ENCODE measurements at regions not wholly inside any gene's neighbourhood (a gene's known extent, or its start where the extent isn't known, plus 50 kb on each side); places are given as distances from the start of the nearest gene placed in this dataset.
"Not testable (repeated sequence)": the region's sequence is repeated elsewhere in the genome, so short reads cannot be mapped to it uniquely, and the experiment has no call there.

DNA sequence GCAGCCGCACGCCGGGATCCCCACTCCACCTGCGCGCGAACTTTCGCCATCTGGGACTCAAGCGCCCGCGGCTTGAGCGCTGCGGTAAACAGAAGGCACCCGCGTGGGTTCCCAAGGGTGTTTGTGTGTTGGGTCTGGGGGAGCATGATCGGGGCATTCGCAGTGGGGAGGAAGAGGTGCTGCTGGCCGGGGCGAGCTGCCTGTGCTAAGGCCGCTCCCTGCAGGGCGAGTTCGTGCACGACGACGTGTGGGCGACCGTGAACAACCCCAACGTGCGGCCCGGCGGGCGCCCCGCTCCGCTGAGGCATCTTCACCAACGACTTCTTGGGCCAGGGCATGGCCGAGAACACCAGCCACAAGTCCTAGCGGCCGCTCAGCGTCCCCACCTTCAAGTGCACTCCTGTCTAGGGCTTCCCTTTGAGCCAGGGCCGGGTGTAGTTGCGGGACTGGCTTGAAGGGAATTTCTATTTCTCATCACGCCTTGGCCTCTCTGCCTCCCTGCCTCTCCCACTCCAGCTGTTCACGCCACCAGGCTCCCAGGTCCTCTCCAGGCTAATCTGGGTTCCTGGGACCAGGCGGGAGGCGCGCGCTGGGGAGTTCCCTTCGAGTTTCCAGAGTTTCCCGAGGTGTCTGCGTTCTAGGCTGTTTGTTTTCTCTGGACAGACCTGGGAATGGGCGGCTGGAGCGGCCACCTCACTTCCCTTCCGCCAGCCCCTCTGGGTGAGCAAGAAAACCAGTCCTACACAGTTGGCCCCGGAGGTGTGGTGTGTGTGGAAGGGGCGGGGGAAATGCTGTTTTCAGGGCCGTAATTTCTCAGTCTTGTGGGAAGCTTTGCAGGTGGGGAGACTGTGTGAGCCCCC is 417.8 kb upstream of the TMTC1 start:
- DNase-seq: no peak

DNA sequence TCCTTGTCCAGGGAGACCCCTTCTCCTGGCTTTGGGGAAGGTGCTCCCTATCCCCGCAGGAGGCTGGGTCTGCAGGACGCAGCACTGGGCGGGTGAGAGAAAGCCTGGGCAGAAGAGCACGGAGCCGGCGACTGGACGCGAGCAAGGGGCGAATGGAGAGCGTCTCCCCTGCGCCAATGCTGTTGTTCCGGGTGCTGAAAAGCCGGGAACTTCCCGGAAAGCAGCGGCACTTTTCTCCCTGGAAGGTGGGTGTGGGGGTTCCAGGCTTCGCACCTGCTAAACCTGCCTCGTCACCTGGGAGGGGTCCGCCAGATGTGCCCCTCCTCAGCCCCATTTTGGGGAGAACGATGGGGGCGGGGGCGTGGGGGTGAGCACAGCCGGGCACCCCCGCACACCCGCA is 417.1 kb upstream of the TMTC1 start:
- DNase-seq: no peak

DNA sequence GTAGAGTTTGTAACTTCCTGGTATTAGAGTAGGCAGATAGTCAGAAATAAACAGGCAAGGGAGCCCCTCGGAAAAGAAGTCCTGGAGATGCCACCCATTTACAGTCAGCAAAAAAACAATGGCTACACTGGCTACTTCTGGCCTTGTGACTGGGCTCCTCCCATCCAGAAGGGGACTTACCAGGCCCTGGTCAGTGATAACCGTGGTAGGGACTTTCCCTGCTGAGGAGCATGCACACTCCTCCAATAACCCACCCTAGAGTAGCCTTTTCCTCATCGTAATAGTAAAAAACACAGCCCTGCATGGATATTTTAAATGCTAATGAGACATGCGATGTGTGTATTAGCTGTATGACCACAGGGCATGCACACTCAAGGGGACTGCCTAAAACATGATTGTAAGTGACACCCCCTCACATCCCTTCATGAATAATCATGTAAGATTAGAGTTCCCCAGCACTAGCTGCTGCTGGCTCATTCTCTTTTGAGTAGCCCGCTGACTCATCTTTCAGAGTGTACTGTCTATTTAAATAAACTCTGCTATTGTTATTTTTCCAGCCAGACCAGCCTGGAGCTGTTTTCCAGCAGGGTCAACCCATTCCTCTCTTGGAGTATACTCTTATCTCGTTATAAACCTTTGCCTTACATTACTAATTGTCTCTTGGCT is 413.8 kb upstream of the TMTC1 start:
- DNase-seq: no peak

DNA sequence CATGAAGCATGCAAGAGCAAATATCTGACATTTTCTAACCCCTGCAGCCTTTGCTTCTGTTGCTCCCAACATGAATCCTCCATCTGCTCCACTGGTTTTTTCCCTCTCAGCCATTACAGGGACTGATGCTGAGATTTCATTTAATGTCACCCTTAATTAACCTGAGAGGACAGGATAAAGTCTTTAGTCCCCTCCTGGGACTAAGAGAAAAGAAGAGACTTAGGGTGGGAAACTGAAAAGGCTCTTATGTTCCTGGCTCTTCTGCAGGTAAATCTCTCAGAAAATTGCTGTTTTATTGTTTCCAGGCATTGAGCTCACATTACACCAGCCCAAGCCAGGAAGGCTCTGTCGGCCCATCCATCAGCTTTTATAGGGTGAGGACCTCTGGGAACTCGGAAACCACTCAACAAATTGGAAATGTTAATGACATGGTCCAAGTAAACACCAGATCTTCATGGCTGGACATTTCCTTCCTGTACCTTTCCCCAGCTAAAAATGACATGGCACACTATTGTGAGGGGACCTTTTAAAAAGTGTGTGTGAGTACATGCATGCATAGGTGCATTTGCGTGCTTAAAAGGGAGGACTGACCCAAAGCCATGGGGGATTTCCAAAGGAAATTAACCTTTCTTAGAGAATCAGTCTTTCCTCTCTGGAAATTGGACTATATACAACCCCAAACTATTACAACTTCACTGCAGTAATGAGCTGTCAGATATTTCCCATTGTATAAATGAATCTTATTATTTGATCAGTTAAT is 408.1 kb upstream of the TMTC1 start:
- no peak for DNase-seq

DNA sequence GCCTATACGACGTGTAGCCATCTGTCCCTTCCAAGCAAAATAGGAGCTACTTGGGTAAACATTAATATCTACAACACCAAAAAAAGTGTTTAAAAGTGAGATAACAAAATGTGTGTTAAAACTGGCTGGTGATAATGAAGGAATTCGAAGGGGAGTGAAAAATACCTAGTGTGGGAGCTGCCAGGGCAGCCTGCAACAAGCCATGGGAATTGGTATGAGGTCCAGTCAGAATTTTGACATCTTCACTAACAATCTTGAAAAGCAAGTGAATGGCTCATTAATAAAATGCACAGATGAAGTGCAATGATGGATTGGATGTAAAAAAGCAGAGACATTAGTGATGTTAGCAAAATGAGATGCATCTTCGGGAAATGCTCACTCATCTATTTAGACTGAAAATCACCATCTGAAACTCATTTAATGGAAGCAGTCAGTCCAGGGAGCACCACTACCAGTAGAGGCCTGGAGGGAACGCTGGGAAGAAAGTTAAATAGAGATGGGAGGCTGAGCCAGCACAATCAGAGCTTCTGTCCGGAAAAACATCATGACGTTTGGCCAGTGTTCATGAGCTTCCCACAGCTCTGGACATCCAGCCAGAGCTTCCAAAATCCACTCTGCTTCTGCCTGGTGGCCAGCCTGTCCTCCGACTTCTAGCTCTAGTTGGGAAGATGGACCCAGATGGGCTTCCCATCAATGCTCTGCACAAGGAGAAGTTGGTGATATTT is 405.0 kb upstream of the TMTC1 start:
- DNase-seq: no peak

DNA sequence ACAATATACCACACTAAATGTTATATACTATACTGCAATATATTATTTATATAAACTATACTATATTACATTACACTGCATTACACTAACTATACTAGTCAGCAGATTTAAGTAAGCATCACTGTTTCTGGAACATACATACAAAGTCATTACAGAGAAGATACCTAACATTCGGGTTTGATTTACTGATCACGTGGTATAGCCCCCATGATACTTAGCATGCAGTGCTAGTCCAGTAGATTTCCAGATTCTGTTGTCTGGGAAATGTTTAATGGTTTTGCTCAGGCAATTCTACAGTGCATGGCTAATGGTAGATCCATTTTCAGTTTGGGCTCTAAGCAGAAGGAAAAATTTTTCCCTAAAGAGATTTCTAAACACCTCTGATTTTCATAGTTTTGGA is 403.7 kb upstream of the TMTC1 start:
- no peak for DNase-seq

DNA sequence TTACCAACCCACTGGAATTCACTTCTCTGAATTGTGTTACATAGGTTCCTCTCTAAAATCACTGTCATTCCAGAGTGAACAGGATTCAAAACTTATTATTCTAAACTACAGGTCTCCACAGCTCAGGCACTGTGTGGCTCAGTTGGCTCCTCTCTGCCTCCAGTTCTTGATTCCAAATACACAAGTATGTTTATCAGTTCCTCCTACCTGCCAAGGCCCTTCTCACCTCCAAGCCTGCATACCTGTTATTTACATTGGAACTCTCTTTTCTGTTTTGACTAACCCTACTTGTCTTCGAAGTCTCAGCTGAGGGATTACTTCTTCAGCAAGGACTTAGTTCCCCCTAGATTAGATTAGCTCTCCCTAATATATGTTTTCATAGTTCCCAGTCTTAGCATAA is 397.6 kb upstream of the TMTC1 start:
- no peak for DNase-seq

DNA sequence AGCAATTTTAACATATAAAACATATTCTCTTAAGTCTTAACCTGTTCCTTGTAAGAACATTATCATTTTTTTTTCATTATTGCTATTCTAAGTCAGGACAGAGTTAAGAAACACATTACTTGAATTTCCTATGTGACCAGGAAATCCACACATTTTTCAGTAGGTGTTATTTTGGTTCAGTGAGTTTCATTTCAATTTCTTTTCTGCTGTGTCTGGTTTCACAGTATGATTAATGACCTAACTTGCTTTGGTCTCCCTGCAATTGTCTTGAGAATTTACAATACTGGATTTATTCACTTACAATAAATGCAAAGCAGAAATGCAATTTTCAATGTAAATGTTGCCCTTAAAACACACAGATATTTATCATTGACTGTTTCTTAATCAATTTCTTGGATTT is 396.9 kb upstream of the TMTC1 start:
- no peak for DNase-seq

DNA sequence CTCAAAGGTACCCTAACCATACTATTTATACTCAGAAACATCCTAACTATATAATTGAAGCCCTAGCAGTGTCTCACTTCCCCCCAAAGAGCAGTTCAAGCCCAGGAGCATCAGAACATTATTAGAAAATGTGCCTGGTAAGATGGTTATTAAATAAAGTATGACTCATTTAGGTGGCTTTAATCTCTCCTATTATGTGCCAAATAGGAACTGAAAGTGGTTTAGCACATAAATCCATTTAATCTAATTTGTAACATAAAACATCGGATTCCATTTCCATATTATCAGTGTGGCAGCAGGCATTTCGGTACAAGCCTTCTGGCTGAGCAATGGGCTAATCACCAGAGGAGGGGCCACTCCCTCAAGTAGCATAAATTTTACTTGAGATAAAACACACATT is 395.2 kb upstream of the TMTC1 start:
- DNase-seq: no peak

DNA sequence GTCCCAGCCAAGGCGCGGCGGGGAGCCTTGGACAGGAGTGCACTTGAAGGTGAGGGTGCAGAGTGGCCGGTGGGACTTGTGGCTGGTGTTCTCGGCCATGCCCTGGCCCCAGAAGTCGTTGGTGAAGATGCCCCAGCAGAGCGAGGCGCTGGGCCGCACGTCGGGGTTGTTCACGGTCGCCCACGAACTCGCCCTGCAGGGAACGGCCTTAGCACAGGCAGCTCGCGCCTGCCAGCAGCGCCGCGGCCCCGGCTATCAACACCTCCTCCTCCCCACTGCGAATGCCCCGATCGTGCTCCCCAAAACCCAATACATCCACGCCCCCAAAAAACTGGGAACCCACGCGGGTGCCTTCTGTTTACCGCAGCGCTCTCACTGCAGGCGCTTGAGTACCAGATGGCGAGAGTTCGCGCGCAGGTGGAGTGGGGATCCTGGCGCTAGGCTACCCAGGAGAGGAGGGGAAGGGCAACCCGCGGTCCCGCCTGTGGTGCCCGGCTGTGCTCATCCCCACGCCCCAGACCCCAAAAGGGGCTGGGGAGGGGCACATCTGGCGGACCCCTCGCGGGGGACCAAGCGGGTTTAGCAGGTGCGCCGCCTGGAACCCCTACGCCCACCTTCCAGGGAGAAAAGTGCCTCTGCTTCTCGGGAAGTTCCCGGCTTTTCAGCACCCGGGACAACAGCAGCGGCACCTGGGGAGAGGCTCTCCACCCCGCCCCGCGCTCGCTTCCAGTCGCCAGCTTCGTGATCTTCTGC is 386.3 kb upstream of the TMTC1 start:
- no peak for DNase-seq

DNA sequence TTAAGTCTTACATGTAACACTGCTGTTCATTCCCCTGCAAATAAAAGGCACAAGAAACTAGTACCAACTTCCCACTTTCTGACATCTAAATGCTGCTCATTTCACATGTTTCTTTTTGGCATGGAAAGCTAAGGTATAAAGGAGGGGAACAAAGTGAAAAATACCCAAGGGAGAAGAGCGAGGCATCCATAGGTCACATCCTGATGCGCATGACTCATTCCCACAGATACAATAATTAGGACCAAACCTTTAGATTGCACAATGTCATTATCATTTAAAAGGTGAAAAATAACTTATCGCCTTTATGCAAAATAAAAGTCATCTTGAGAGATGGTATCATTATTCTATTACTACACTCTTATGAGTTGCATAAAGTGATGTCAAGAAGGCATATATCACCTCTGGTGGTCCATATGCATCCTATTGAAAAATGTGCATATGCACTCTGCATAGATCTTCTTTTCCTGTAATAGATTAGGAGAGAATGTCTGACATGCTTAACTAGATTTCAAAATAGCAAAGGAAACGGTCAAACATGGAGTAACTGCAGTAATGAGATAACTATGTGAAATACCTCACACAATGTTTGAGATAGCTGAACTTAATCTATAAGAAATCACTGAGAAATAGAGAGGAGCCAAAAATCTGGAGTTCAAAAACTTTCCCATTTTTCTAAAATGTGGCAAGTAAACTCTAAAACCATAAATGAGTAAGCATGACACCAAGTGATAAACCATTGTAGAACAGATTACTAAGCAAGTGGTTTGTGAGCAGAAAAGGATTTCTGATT is 382.5 kb upstream of the TMTC1 start:
- DNase-seq: no peak

DNA sequence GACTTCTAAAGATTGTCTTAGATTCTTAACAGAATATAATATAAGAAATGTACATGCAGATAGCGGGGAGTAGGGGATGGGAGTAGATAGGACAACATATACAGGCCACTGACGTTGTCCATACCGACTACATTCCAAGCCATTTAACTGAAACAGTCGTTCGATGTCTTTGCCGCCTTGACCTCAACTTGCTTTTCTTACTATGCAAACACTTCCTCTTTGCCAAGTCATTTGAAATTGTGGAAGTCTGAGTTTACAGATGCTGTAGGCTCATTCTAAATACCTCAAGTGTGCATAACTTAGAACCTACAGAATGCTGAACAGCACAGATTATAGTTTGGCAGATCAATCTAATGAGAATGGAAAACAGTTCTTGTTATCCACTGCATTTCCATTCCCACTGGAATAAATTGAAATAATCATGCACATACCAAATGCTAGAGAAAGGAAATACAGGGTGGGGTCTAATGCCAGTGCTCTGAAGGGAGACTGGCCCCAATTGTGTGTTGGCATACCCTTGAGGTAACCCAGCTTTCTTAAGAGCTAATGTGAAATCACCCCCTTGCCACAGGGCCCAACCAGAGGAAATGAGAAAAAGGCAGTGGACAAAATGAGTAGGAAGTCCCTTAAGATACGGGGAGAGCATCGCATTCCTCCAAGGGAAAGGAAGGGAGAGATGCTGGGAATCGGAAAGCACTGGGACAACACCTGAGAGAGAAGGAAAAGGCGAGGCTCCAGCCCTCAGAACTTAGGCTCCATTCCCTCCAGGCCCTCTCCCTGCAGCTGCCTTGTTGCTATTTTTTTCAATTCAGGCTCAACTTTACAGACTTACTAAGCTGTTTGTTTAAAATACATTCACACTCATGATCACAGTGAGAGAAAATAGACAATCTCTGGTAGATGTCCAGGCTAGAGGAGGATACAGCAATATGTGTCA is 380.9 kb upstream of the TMTC1 start:
- no peak for DNase-seq

DNA sequence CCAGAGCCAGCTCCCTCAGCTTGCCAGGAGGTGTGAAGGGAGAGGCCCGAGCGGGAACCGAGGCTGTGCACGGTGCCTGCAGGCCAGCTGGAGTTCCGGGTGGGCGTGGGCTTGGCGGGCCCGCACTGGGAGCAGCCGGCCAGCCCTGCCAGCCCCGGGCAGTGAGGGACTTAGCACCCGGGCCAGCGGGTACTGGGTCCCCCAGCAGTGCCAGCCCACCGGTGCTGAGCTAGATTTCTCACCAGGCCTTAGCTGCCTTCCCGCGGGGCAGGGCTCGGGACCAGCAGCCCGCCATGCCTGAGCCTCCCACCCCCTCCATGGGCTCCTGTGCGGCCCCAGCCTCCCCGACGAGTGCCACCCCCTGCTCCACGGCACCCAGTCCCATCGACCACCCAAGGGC is 373.1 kb upstream of the TMTC1 start:
- DNase-seq: not testable (repeated sequence)

DNA sequence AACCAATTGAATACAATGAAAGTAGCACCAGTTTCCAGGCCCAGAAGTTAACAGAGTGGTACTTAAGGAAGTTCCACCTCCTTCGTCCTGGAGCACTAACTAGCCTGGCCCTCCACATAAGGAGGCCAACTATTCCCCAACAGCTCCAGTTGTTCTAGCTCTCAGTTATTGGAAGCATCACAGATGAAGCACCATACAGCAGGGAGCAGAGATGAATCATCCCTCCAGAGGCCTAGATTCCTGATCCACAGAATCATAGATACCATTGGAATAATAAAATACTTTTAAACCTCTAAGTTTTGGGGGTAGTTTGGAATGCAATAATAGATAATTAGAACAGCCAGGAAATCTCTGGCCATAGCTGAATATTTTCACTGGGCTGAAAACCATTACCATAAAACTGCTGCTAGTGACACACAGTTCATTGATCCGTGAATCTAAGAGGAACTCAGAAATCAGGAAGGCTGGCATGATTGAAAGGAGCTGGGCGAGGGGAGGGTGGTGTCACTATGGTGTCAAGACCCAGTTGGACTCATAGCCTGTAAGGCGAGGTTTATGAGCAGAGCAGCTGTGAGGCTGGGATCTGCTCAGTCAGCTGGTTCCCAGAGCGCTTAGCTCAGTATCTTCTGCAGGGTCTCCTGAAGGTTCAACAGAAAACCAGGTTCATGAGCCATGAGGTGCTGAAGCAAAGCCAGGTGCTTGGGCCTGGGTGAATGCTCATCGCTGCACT is 371.4 kb upstream of the TMTC1 start:
- no peak for DNase-seq

DNA sequence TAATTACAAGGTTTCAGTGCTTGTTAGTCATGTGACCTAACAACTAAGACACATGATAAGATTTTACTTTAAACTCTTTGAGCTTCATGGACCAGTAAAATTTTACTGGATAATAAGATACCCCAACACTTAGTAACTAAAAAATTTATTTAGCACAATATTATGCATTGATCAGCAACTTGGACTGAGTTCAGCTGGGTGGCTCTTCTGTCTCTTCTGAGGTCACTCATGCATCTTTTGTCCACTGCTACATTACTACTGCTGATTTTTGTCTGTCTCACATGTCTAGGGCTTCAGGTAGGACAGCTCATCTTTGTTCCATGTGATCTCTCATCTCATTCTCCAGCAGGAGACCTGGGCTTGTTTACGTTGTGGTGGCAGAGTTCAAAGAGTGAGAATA is 370.2 kb upstream of the TMTC1 start:
- no peak for DNase-seq

DNA sequence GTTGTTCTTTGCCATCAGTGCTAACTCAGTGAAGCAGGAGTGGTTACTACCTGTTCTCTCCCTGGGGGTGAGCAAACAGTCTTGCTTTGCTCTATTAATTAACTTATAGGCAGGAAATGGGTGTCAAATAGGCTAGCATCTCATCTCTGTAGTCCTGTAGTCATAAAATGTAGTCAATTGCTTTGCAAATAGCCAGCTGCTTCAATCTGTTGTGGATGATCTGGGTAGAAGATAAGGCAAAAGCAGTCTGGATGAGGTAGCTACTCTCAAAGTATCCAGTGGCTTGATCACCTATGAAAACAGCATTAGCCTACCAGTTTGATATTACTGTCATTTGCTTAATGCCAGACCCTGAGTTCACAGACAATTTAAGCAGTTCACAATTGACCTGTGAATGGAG is 369.0 kb upstream of the TMTC1 start:
- no peak for DNase-seq

DNA sequence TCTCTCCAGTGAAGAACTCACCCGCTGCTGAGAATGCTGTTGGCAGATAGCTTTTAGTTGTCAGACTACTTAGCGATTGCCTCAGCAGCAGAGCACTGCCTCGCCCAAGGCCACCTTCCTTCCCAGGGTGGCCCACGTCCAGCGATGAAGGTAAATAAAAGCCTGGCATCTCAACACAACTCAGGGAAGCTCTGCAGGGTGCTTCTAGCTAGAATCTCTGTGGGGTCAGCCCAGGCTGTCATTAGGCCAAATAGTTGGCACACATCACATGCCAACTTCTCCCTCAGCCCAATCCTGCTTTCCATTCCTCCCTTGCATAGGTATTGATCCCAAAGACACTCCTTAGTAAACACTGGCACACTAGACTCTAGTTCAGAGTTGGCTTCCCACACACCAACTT is 368.1 kb upstream of the TMTC1 start:
- no peak for DNase-seq

DNA sequence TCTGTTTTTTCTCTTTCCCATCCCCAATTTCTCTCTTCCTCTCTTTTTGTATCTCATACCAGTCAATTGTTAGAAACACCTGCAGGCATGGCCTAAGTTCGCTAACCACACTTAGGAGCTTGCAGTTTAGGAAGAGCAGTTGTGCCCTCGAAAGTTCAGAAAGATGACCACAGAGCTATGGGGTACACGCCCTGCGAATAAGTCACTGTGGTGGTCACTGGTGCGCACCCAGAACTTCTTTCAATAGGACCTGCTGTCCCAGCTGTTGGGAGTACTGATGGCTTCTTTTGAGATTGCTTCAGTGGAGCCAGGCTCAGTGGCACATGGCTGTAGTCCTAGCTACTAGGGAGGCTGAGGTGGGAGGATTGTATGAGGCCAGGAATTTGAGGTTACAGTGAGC is 362.8 kb upstream of the TMTC1 start:
- DNase-seq: no peak

DNA sequence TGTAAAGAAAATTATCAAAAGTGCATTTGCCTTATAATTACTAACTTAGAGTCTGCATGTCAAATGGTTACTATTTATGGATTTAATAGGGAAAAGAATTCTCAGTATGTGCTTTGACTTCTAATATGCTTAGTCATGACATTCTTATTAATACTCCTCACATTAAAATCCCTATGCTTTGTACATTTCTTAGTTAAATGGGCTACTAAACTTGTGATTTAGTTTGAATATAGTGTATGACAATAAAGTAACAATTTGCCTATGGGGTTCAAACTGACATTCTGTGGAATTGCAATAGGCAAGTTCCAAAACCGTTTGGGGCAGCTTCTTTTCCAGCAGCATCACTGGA is 361.9 kb upstream of the TMTC1 start:
- DNase-seq: no peak

All from inflammatory macrophage treated with lipopolysaccharide for 1 hour (primary cell).